NCI-H1694 (cell line): ENCODE measurements at regions not wholly inside any gene's neighbourhood (a gene's known extent, or its start where the extent isn't known, plus 50 kb on each side); places are given as distances from the start of the nearest gene placed in this dataset.
"Not testable (repeated sequence)": the region's sequence is repeated elsewhere in the genome, so short reads cannot be mapped to it uniquely, and the experiment has no call there.

ENCODE experiments used
- DNase-seq: peaks from one replicate; lab custom pipeline; 2025; lab: John Stamatoyannopoulos, UW

DNA sequence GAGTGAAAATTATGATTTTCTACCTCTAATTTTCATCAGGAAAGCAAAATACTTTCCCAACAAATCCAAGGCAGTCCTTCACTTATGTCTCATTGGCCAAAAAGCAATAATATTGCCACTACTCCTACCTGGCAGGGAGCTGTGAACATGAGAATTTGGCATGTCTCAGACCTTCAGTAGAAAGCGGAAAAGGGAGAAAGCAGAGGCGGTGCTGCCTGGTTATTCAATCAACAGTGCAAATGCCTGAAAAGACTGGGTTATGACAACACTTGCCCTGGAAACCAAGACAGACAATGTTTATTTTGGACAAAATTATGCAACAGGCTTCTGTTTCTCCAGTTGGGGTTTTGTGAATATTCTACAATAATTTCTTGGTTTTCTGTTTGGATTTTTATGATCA lies 194.4 kb downstream of the TAF11L14 start:
- DNase-seq, result no peak

DNA sequence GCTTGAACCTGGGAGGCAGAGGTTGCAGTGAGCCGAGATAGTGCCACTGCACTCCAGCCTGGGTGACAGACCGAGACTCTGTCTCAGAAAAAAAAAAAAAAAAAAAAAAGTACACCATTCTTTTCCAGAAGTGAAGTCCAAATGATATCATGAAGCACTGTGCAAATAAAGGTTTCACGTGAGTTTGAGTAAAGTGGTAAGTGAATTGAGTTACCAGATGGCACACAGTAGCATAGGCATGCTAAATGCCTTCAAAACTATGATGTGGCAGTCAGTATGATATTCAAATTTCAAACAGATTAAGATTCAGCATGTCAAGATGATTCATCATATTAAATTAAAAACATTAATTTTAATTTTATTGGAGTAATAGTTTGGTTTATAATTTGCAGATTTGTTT lies 195.2 kb downstream of the TAF11L14 start:
- DNase-seq, result no peak

DNA sequence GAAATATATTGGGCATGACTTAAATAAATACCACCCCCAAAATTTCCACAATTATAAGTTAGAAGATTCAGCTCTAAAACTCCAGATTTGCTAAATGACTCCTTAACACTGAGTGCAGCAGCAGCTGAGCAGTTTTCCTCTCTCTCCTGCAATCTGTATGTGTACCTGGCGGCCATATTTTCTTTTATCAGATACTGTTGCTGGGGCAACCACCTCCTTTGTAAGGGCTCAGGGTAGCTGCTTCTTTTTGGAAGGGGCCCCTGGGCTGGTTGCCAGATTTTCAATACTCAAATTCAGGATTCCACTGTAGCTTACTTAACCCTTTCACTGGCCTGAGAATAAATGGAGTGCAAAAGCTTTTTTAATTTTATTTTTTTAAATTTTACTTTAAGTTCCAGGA lies 197.0 kb downstream of the TAF11L14 start:
- DNase-seq, result no peak

DNA sequence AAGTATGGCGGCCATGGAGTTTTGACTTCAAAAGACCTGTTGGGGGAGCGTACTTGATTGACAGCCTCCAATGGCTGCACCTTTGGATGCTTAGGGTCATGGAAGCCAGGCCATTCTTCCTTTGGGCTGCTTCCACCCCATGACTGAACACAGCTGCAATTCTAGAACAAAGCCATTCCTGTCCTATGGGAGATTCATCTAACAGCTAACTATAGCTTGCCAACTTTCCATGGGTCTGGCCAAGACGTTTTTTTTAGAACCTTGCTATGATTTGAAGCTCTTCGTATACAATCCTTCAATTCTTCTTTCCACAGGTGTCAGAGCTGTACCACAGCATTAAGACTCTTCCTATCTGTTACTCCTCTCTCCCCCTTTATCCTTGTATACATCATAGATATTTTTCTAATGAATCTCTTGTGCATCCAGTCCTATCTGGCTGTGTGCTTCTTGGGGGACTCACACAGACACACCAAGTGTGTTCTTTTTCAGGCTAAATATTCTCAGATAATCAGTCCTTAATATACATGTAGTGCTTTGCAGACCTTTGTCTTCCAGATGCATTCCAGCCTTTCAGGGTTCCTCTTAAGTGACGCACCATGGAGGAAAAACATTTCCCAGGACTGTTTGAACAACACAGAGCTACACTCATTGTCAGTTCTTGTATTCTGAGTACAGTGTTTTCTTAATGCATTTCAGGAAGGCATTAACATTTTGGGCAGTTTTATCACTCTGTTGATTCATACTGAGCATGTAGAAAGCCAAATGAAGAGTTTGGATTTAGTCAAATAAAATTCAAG lies 198.9 kb downstream of the TAF11L14 start:
- no peak for DNase-seq

DNA sequence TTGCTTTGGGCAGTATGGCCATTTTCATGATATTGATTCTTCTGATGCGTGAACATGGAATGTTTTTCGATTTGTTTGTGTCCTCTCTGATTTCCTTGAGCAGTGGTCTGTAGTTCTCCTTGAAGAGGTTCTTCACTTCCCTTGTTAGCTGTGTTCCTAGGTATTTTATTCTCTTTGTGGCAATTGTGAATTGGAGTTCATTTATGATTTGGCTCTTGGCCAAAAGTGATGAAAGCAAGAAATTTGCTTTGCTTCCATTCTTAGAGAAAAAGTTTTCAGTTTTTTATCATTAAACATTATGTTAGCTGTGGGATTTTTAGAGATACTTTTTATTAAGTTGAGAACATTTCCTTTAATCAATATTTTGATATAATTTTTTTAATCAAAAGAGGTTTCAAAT lies 203.5 kb downstream of the TAF11L14 start:
- DNase-seq, result no peak

DNA sequence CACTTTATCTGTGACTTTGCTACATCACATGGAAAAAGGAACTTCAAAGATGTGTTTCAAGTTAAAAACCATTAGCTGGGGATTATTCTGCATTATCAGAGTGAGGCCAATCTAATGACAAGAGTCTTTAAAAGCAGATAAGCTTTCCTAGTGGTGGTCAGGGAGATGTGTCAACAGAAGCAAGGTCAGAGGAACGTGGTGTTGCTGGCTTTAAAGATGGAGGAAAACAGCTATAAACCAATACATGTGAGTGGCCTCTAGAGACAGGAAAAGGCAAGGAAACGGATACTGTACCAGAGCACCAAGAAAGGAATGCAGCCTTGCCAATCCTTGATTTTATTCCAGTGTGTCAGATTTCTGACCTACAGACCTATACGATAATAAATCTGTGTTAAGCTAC lies 204.2 kb downstream of the TAF11L14 start:
- DNase-seq, result no peak

DNA sequence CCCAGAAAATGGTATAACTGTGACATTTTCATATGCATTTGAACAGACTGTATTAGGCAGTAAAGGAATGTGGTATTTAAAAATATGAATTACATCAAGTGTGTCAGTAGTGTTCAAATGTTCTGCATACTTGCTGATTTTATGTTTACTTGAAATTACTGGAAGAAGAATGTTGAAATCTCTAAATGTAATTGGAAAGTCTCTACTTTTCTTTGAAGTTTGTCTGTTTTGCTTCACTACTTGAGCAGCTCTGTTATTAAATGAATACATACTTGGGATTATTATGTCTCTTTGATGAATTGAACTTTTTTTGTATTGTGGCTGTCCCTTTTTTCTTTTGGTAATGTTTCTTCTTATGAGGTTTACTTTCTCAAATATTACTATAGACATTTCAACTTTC lies 205.6 kb downstream of the TAF11L14 start:
- no peak for DNase-seq

DNA sequence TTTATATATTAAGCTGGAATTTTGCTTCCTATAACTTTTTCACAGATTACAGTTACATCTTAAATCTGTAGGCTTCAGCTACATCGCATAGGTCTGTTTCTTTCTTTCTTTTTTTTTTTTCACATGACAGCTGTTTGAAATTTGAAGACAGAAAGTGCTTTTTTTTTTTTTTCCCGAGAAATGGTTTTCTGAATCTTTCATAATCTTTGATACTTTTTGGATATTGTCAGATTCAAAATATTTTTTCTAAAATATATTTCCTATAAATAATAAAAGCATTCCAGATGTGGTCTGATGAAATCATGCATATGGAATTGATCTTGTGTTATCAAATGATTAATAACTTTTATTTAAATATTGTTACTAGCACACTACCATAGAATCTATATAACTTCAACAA lies 212.2 kb downstream of the TAF11L14 start:
- no peak for DNase-seq

DNA sequence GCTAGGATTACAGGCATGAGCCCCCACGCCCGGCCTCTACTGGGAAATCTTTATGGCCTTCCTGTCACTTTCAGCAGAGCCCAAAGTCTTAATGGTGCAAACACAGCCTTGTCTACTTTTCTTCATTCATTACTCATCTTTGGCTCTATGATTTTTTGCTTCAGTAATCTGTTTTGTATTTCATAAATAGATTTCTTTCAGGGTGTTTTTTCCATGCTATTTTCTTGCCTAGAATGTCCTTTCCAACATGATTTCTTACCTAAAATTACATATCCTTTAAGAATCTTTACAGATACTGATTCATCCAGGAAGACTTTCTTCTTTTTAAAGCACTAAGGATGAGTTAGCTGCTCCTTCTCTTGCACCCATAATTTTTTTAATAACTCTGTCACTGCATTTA lies 213.0 kb downstream of the TAF11L14 start:
- DNase-seq, result no peak

DNA sequence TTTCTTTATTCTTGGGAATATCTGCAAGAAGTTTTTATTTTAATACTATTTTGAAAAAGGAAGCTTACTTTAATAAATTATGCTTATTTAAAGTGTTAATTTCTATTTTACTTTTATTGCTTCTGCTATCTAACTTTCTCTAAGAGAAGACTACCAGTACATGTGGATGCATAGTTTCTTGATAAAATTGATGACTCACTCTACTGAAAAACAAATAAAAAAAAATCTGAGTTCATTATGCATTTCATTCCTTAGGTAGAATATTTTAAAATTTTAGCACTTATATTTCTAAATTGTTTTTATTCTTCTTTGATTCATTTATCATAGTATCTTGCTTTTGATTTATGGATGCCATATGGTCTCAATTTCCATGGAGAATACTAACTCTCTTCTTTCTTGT lies 217.9 kb downstream of the TAF11L14 start:
- DNase-seq, result no peak

DNA sequence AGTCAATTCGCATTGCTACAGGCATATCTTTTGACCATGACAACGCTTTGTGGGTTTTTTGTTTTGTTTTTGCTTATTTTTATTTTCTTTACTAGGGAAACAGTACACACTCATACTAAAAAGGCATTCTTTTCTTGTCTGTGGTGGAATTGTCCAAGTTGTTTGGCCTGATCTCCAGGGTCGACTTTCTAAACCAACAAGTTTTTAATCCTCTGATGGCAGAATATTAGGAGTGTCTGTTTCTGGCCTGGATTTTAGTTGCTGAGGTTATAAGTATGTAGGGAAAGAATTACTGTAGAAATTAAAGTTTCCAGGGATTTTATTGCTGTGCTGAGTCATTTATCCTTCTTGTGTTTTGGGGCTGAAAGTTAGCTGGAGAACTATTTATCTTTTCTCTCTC lies 218.5 kb downstream of the TAF11L14 start:
- no peak for DNase-seq

DNA sequence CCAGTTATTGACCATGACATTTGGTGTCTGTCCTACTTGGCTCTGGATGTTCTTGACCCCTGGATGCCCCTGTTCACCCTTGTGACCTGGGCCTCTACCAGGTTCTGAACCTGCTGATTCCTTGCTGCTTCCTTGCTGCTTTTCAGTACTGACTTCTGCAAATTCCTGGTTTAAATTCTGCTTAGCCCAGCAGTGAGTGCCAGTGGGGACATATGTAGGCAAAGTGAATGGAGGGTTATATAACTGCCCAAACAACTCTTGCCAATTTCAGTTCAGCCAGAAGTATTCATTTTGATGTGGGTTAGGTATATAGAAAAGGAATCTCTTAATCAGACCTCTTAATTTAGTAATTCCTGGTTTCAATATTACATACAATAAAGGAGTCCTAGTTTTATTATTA lies 220.6 kb downstream of the TAF11L14 start:
- no peak for DNase-seq

DNA sequence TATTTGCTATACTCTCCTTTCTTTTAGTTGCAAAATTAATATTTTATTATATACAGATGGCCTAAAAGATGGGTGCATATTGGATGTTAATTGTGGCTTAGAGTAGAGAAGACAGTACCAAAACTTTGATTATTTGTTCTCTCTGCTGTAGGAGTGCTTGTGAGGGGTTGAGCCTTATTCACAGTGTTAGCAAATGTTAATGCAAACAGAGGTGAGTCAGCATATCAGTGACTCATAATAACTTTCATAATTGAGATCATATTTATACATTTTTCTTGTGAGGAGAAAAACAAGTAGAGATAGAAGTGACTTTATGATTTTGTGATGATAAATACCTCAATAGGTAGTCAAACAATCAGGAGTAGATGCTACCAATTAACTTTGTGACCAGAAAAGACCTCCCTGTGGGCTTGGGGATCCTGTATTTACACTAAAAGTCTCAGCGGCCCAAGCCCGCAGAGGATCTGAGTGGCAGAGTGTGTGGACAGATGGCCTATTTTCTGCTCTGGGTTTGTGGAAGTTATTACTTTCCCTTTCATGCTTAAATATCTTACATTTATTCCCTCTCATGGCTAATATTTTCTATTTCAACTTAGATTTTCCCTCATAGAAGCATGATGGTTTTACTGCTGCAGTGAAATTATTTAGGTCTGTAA lies 226.5 kb downstream of the TAF11L14 start:
- DNase-seq, result no peak

DNA sequence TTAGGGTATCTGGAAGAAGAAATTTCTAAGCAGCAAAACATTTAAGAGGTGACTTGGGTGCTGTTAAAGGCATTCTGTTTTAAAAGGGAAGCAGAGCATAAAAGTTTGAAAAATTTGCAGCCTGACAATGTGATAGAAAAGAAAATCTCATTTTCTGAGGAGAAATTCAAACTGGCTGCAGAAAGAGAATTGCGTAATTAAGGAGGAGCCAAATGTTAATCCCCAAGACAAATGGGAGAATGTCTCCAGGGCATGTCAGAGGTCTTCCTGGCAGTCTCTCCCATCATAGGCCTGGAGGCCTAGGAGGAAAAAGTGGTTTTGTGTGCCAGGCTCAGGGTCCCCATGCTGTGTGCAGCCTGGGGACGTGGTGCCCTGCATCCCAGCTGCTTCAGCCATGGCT lies 230.6 kb downstream of the TAF11L14 start:
- DNase-seq, result not testable (repeated sequence)

DNA sequence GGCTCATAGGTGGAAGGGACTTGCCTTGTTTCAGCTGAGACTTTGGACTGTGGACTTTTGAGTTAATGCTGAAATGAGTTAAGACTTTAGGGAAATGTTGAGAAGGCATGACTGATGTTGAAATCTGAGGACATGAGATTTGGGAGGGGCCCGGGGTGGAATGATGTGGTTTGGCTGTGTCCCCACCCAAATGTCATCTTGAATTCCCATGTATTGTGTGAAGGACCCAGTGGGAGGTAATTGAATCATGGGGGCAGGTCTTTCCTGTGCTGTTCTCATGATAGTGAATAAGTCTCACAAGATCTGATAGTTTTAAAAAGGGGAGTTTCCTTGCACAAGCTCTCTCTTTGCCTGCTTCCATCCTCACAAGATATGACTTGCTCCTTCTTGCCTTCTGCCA lies 231.7 kb downstream of the TAF11L14 start:
- DNase-seq, result not testable (repeated sequence)

DNA sequence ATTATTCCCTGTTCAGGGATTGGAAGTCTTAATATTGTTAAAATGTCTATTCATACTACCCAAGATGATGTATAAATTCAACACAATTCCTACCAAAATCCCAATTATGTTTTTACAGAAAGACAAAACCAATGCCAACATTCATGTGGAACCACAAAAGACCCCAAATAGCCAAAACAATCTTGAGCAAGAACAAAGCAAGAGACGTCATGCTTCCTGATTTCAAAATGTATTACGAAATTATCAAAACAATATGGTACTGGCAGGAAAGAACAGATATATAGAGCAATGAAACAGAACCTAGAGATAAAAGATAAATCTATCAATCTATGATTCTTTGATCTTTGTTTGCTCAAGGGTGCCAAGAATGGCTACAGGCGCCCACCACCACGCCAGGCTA lies 237.9 kb downstream of the TAF11L14 start:
- DNase-seq, result no peak

DNA sequence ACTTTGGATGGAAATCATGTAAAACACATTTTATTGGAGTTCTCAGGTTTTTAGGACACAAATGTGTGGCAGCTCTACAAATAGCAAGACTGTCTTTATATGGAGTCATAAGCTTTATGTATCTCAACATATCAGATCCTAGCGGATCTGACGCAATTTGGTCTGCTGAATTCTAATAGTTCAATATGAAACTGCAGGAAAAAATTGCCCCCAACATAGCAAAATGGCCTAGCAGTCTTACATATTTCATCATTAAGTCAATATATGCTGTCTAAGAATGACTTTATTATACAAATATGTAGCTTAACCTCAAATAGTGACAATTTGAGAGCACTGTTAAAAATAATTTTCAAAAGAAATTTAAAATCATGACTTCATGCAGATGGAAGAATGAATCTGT lies 244.3 kb downstream of the TAF11L14 start:
- DNase-seq, result no peak

DNA sequence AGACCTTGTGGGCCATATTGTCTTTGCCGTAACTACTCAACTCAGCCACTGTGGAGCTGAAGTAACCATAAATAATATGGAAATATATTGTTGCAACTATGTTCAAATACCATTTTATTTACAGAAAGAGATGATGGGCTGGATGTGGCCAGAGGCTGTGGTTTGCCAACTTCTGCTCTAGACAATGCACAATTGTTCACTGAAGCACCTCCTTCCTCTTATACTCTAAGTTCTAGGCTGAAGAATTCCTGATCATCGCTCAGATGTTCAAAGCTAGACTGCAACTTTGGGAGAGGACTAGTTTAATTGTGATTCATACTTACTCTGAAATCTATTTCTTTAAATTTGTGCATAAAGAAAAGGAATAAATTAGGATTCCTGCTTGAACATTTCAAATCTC lies 245.0 kb downstream of the TAF11L14 start:
- DNase-seq, result no peak

DNA sequence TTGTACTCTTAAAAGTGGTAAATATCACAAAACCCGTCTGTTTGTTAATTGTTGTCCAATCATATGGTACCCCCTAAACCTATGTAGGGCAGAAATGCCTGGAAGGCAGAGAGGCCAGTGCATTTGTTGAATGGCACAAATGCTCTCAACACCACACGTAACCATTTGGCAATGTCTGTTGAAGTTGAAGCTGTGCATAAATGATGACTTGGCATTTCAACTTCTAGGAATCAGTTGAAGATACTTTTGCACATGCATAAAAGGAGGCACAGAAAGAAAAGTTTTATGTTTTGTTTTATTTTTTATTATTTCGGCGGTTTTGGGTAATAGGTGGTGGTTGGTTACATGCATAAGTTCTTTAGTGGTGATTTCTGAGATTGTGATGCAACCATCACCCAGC lies 246.6 kb downstream of the TAF11L14 start:
- no peak for DNase-seq

DNA sequence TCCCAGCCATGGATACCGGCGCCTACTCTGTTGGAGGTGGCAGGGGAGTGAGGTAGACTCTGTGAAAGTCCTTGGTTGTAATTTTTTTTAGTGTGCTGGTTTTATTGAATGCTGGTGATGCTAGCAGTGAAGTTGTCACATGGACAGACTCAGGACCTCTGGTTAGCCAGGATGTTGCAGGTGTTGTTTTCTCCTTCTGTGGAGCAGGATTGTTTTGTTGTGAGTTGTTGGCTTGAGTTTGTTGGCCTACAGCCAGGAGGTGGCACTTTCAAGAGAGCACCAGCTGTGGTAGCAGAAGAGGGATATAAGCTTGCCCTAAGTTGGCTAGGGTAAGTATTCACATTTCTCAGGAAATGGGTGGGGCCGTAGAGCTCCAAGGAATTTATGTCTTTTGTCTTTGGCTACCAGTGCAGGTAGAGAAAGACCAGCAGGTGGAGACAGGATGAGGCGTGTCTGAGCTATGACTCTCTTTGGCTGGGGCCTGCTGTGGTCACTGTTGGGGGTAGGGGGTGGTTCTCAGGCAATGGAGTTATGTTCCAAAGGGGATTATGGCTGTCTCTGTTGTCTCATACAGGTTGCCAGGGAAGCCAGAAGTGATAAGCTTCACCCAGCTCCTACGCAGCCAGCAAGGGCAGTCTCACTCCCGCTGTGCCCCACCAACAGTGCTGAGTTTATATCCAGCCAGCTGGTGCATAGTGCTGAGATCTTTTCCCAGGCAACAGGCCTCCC lies 248.7 kb downstream of the TAF11L14 start:
- DNase-seq, result no peak

DNA sequence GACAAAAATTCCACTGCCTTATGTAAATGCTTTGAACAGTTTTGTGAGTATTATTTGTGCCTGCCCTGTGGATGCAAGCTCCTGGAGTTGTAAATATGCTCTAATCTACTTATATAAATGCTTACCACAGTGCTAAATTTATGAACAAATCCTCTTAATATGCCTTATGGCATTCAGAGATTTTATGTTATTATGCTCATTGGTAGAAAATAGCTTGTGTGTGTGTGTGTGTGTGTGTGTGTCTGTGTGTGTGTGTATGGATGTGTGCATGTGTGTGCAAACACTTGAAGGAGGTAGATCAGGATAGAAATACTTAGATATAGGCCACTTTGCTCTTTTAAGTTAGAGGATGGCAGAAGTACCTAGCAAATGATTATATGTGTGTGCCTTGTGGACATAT lies 253.9 kb downstream of the TAF11L14 start:
- DNase-seq, result no peak

DNA sequence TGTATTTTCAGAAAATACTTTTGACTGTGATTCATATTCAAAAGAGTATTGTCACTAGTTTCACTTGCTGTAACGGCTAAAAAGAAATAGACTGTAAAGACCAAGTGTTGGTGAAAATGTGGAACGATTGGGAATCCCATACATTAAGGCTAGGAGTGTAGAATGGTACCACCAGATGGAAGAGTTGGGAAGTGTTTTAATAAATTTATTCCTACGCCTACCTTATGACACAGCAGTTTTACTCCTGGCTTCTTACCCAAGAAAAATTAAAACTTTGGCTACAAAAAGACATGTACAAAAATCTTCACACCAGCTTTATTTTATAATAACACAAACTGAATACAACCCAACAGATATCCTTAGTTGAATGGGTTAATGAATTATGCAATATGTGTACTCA lies 256.2 kb downstream of the TAF11L14 start:
- DNase-seq, result no peak

DNA sequence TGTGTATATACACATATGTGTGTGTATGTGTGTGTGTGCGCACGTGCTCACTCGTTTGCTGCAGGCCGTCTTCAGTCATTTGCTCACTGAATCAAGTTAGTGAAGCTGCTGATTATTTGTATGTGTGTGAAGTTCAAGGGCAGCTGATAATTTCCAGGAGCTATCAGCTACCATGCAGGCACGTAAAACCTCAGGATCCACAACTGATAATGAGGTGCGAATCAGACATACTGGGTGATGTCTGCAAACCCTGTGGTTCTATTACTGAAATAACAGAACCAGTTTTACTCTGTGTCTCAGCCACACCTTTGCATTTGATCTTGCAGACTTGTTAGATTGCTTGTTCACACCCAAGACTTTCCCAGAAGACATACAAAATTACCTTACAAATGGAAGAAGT lies 257.6 kb downstream of the TAF11L14 start:
- no peak for DNase-seq
